Stomach (tissue), 8 donors: ENCODE measurements at regions not wholly inside any gene's neighbourhood (a gene's known extent, or its start where the extent isn't known, plus 50 kb on each side); places are given as distances from the start of the nearest gene placed in this dataset.

Source experiments
- DNase-seq, 2 donors: peaks; one replicate each; pipeline versions ENCODE4 v3.0.0 to v3.0.0-alpha.2; 2013 to 2019
- H3K27ac ChIP-seq, 5 donors: fragments of 200-600 bp in 4 of 5; sonication (generic) in 4 of 5; one replicate each; pipeline ENCODE4 v1.5.1; 2013 to 2019; ENCODE audit warnings: mild to moderate bottlenecking in 1 of 5, moderate library complexity in 1 of 5
- H3K27me3 ChIP-seq, 3 donors: fragments of 200-600 bp; sonication (generic); one replicate each; pipeline ENCODE4 v1.5.1; 2017 to 2019; ENCODE audit warnings: mixed run types in 1 of 3
- H3K36me3 ChIP-seq, 4 donors: fragments of 200-600 bp; sonication (generic); 1 replicate in 3 of 4; 2 replicates in 1 of 4; pipeline ENCODE4 v1.5.1; 2016 to 2019
- H3K4me1 ChIP-seq, 4 donors: fragments of 200-600 bp; sonication (generic); one replicate each; pipeline ENCODE4 v1.5.1; 2016 to 2019
- H3K4me3 ChIP-seq, 4 donors: fragments of 200-600 bp; sonication (generic) in 3 of 4; one replicate each; pipeline ENCODE4 v1.5.1; 2016 to 2019; ENCODE audit warnings: mild to moderate bottlenecking in 1 of 4
- H3K9me3 ChIP-seq, 4 donors: fragments of 200-600 bp; sonication (generic); one replicate each; pipeline ENCODE4 v1.5.1; 2016 to 2019
- EP300 ChIP-seq: sonication (generic); formaldehyde crosslinking; IDR thresholded peaks from one replicate; pipeline ENCODE4 v1.6.1; 2017; ENCODE audit warnings: antibody characterized with exemption
- POLR2A ChIP-seq, 4 donors: fragments of 450-650 bp; IDR thresholded peaks; one replicate each; pipeline ENCODE4 v1.6.1; 2016; ENCODE audit warnings: antibody characterized with exemption in 4 of 4, control low read depth in 2 of 4, mild to moderate bottlenecking in 1 of 4, moderate library complexity in 1 of 4
- POLR2AphosphoS5 ChIP-seq, 3 donors: sonication (generic); formaldehyde crosslinking; IDR thresholded peaks; one replicate each; pipeline ENCODE4 v1.6.1; 2016; ENCODE audit warnings: antibody characterized with exemption in 3 of 3
- WGBS, 5 donors: extraction: QIAGEN DNeasy Blood & Tissue Kit in 3 of 5; methylation state at CpG; one replicate each; pipeline versions ENCODE4 v1.1.5 to v1.1.7; 2013 to 2018; 5-methylcytosine and 5-hydroxymethylcytosine counted together
- intact Hi-C: fragments of 100-400 bp; cut with DNase I; formaldehyde crosslinking; loops from one replicate; pipeline ENCODE4 v1.15.1; 2023; ENCODE audit warnings: low total_unique reads
- TF ChIP-seq, protein P1 (sequence below), 7 experiments: fragments of 450-650 bp in 4 of 7; fragments of 200-600 bp in 3 of 7; sonication (generic) in 3 of 7; IDR thresholded peaks; one replicate each; pipeline ENCODE4 v1.5.1; 2016 to 2019; ENCODE audit warnings: antibody characterized with exemption in 7 of 7, control low read depth in 2 of 7, mild to moderate bottlenecking in 1 of 7
- donor health status: healthy with polysubstance abuse.
- donor health status: Bipolar disorder and iron deficiency.
- donor health status: healthy.

- H3K9me3 ChIP-seq, result no peaks in the 10 kb centered on the region
- intact Hi-C loops, result no loop called here
- TF ChIP-seq, protein P1, sequence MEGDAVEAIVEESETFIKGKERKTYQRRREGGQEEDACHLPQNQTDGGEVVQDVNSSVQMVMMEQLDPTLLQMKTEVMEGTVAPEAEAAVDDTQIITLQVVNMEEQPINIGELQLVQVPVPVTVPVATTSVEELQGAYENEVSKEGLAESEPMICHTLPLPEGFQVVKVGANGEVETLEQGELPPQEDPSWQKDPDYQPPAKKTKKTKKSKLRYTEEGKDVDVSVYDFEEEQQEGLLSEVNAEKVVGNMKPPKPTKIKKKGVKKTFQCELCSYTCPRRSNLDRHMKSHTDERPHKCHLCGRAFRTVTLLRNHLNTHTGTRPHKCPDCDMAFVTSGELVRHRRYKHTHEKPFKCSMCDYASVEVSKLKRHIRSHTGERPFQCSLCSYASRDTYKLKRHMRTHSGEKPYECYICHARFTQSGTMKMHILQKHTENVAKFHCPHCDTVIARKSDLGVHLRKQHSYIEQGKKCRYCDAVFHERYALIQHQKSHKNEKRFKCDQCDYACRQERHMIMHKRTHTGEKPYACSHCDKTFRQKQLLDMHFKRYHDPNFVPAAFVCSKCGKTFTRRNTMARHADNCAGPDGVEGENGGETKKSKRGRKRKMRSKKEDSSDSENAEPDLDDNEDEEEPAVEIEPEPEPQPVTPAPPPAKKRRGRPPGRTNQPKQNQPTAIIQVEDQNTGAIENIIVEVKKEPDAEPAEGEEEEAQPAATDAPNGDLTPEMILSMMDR (IDR thresholded peaks at IDR 0.05), result no peak
- TF ChIP-seq POLR2A (IDR thresholded peaks at IDR 0.05), result no peak
- TF ChIP-seq POLR2AphosphoS5 (IDR thresholded peaks at IDR 0.05), result no peak
- TF ChIP-seq EP300, result no peak
- no peaks in the 10 kb centered on the region for H3K27me3 ChIP-seq
- no peak overlapping the region for H3K27ac ChIP-seq
- no peaks in the 10 kb centered on the region for H3K4me1 ChIP-seq
- WGBS, 5 donors, result 86 to 95% (median 90%) methylated on average over 8 of the region's 8 CpGs
- no peak for DNase-seq
- H3K36me3 ChIP-seq, result peaks cover 0 to 5% (median 0%) of the 10 kb centered on the region in 4 donors
- no peak overlapping the region for H3K4me3 ChIP-seq
These were observed 374.6 kb downstream of the CTTN start for GRCh38 chr11:70772950-70773349.

DNA sequence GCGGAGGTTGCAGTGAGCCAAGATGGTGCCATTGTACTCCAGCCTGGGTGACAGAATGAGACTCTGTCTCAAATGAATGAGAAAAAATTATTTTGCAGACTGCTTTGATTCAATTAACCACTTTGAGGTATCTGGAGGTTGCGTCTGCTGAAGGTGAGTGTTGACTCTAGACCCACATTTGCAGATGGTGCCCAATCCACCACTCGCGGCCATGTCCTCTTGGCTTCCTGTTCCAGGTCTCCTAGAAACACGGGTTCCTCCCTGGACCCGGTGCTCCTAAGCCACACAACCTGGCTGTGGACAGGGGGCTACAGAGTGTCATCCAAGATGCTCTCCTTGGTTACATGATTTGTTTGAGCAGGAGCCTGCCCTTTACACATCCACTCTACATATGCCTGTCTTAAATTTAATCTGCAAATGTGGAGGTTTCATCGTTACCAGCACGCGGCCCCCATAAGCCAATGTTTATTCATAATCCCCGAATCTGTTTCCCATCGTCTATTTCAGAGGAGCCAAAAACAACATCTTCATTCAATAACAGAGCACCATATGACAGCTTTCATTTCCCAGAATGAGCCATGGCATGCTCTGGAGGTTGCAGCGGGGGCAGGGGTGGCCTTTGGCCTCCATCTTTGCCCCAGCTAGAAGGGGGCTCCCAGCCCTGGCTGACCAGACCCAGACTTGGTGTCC lies 377.2 kb downstream of the CTTN start:
- Histone ChIP-seq H3K9me3 (no peaks in the 10 kb centered on the region), H3K36me3 (no peaks in the 10 kb centered on the region), H3K27ac (no peak overlapping the region), H3K4me3 (no peak overlapping the region), H3K27me3 (no peaks in the 10 kb centered on the region), H3K4me1 (no peaks in the 10 kb centered on the region)
- no peak for DNase-seq
- 78 to 91% (median 86%) methylated on average over 12 of the region's 12 CpGs for WGBS, 5 donors
- intact Hi-C loops, result no loop called here
- no peak for TF ChIP-seq POLR2AphosphoS5 (IDR thresholded peaks at IDR 0.05)
- TF ChIP-seq, protein P1 (IDR thresholded peaks at IDR 0.05), result no peak
- TF ChIP-seq EP300, result no peak
- no peak for TF ChIP-seq POLR2A (IDR thresholded peaks at IDR 0.05)

GRCh38 chr11:70776914-70777532 lies 378.7 kb downstream of the CTTN start:
- TF ChIP-seq POLR2AphosphoS5 (IDR thresholded peaks at IDR 0.05) (no peak), EP300 (no peak), POLR2A (IDR thresholded peaks at IDR 0.05) (no peak)
- TF ChIP-seq, protein P1 (IDR thresholded peaks at IDR 0.05), result no peak
- DNase-seq, result no peak
- Histone ChIP-seq H3K4me3 (no peak overlapping the region), H3K27me3 (no peaks in the 10 kb centered on the region), H3K4me1 (no peaks in the 10 kb centered on the region), H3K9me3 (no peaks in the 10 kb centered on the region), H3K36me3 (no peaks in the 10 kb centered on the region), H3K27ac (no peak overlapping the region)
- intact Hi-C loops, result no loop called here

DNA sequence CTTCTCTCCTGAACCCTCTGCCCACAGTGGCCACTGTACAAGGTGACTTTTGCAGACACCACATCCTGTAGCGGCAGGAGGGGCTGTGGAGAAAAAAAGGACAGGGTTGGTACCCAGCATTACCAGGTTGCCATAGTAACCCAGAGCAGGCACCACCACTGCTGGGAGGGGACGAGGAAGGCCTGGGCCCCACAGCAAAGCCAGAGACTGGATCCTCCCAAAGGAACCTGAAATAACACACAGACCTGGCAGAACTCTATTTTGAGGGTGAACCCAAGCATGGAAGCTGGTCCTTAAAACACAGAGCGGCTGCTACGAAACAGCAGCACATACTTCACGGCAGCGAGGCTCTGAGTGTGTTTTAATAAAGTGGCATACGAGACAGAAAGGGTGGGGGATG lies 380.6 kb downstream of the CTTN start:
- Histone ChIP-seq H3K4me1 (no peaks in the 10 kb centered on the region), H3K9me3 (no peaks in the 10 kb centered on the region), H3K4me3 (no peak overlapping the region), H3K36me3 (no peaks in the 10 kb centered on the region), H3K27ac (no peak overlapping the region), H3K27me3 (no peaks in the 10 kb centered on the region)
- intact Hi-C loops, result no loop called here
- TF ChIP-seq, protein P1 (IDR thresholded peaks at IDR 0.05), result no peak
- no peak for TF ChIP-seq POLR2AphosphoS5 (IDR thresholded peaks at IDR 0.05)
- WGBS, 5 donors, result 78 to 93% (median 82%) methylated on average over 6 to 7 of the region's 7 CpGs
- DNase-seq, result no peak
